Endodermal cell (in vitro differentiated cells): ENCODE measurements at regions not wholly inside any gene's neighbourhood (a gene's known extent, or its start where the extent isn't known, plus 50 kb on each side); places are given as distances from the start of the nearest gene placed in this dataset.

ENCODE experiments used
- DNase-seq: peaks from one replicate; pipeline ENCODE4 v3.0.0-alpha.2; 2017
- H3K27ac ChIP-seq: 2 replicates; pipeline ENCODE4 v1.5.1; 2013; ENCODE audit warnings: mild to moderate bottlenecking, low read depth, low read length, moderate library complexity
- H3K27me3 ChIP-seq: 2 replicates; pipeline ENCODE4 v1.6.1; 2013; ENCODE audit warnings: mild to moderate bottlenecking, low read length, moderate library complexity; ENCODE audit not compliant: insufficient read depth, control insufficient read depth, poor library complexity, severe bottlenecking
- H3K36me3 ChIP-seq: 2 replicates; pipeline ENCODE4 v1.7.0; 2013; ENCODE audit warnings: mild to moderate bottlenecking, low read length, moderate library complexity; ENCODE audit not compliant: control insufficient read depth, insufficient read depth
- H3K4me1 ChIP-seq: one replicate; pipeline ENCODE4 v1.7.0; 2013; ENCODE audit warnings: low read length; ENCODE audit not compliant: control insufficient read depth, insufficient read depth
- H3K4me3 ChIP-seq: 2 replicates; pipeline ENCODE4 v1.5.1; 2013; ENCODE audit warnings: mild to moderate bottlenecking, low read length, moderate library complexity
- H3K9ac ChIP-seq: 2 replicates; pipeline ENCODE4 v1.6.1; 2013; ENCODE audit warnings: mild to moderate bottlenecking, low read length, moderate library complexity; ENCODE audit not compliant: poor library complexity, severe bottlenecking; ENCODE audit errors: extremely low read depth
- H3K9me3 ChIP-seq: 2 replicates; pipeline ENCODE4 v1.6.1; 2013; ENCODE audit warnings: mild to moderate bottlenecking, low read length, moderate library complexity; ENCODE audit not compliant: control insufficient read depth
- H3K27ac Mint-ChIP-seq: 2 replicates; pipeline ENCODE4 v1.8.0; 2020; ENCODE audit warnings: mixed read lengths
- H3K27me3 Mint-ChIP-seq: 2 replicates; pipeline ENCODE4 v1.8.0; 2021; ENCODE audit warnings: mild to moderate bottlenecking, mixed read lengths; ENCODE audit not compliant: insufficient read depth
- H3K36me3 Mint-ChIP-seq: 2 replicates; pipeline ENCODE4 v1.8.0; 2020; ENCODE audit warnings: low read depth, mixed read lengths
- H3K4me1 Mint-ChIP-seq: 2 replicates; pipeline ENCODE4 v1.8.0; 2020; ENCODE audit warnings: mixed read lengths
- H3K4me3 Mint-ChIP-seq: 2 replicates; pipeline ENCODE4 v1.8.0; 2020; ENCODE audit warnings: mild to moderate bottlenecking, moderate library complexity, mixed read lengths
- H3K9me3 Mint-ChIP-seq: 2 replicates; pipeline ENCODE4 v1.8.0; 2020; ENCODE audit warnings: mild to moderate bottlenecking, mixed read lengths
- CTCF ChIP-seq: fragments of 200-600 bp; sonication (generic); conservative IDR thresholded peaks from 2 replicates; pipeline ENCODE4 v1.5.0; 2021; ENCODE audit warnings: antibody characterized with exemption, mild to moderate bottlenecking
- WGBS, 2 experiments: methylation state at CpG; one replicate each; pipeline versions ENCODE4 v1.1.5 to v1.1.7; 2013; ENCODE audit warnings: missing lambda C conversion rate in 2 of 2, mixed read lengths in 1 of 2; ENCODE audit not compliant: insufficient coverage in 1 of 2, insufficient read length in 1 of 2; 5-methylcytosine and 5-hydroxymethylcytosine counted together

GRCh38 chr10:129075508-129075907 lies 391.5 kb upstream of the MGMT start:
- Histone ChIP-seq H3K9me3 (no peaks in the 10 kb centered on the region), H3K27me3 (no peaks in the 10 kb centered on the region), H3K27ac (no peak overlapping the region), H3K36me3 (no peaks in the 10 kb centered on the region), H3K4me1 (no peaks in the 10 kb centered on the region), H3K4me3 (no peak overlapping the region), H3K9ac (no peak overlapping the region)
- H3K9me3 Mint-ChIP-seq = peaks cover 9% of the 10 kb centered on the region
- H3K4me1 Mint-ChIP-seq = no peaks in the 10 kb centered on the region
- 97 to 100% methylated on average over 2 to 6 of the region's 6 CpGs for WGBS, 2 experiments
- no peak for TF ChIP-seq CTCF
- H3K4me3 Mint-ChIP-seq = no peak overlapping the region
- H3K27ac Mint-ChIP-seq = no peak overlapping the region
- H3K36me3 Mint-ChIP-seq = no peaks in the 10 kb centered on the region
- no peak for DNase-seq
- no peaks in the 10 kb centered on the region for H3K27me3 Mint-ChIP-seq

DNA sequence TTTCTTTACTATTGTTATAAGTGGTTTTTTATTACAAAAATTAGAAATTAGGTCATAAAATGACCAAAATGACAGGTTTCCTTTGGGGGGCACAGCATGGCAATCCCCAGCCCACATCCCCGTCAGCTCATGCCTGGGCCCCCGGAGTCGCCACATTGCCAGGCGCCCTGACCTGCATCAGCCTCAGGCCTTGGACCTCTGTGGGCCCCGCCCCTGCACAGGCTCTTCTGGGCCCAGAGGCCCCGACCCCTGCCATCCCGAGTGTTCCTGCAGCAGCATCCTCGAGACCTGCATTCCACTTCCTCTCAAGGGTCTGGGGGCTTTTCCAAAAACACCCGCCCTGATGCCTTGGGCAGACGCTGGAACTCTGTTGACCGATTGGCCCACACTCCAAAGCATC lies 391.1 kb upstream of the MGMT start:
- Histone ChIP-seq H3K4me3 (no peak overlapping the region), H3K27ac (no peak overlapping the region), H3K4me1 (no peaks in the 10 kb centered on the region), H3K27me3 (no peaks in the 10 kb centered on the region), H3K9me3 (no peaks in the 10 kb centered on the region), H3K9ac (no peak overlapping the region), H3K36me3 (no peaks in the 10 kb centered on the region)
- no peak overlapping the region for H3K4me3 Mint-ChIP-seq
- peaks cover 11% of the 10 kb centered on the region for H3K9me3 Mint-ChIP-seq
- H3K36me3 Mint-ChIP-seq = no peaks in the 10 kb centered on the region
- H3K4me1 Mint-ChIP-seq = no peaks in the 10 kb centered on the region
- no peak for TF ChIP-seq CTCF
- WGBS, 2 experiments = 90 to 94% methylated on average over 7 to 11 of the region's 11 CpGs
- no peak overlapping the region for H3K27ac Mint-ChIP-seq
- DNase-seq = no peak
- no peaks in the 10 kb centered on the region for H3K27me3 Mint-ChIP-seq

DNA sequence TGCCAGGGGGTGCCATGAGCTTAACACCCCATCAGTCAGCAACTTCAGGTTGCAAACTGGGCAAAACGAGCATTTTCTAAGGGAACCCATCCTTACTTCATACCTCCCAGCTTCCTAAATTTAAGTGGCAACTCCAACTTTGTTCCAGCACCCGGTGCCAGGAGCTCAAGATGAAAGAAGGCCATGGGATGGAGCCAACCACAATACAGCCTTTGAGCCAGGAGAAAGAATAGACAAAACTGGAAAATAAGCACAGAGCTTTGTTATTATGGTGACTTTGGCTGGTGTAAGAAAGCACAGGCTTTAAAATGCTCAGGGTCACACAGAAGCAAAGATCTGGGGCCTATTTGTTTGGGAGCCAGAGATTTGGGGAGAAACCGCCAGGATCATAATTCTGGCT lies 388.7 kb upstream of the MGMT start:
- Mint-ChIP-seq H3K36me3 (no peaks in the 10 kb centered on the region), H3K9me3 (peaks cover 10% of the 10 kb centered on the region), H3K27ac (no peak overlapping the region), H3K4me1 (no peaks in the 10 kb centered on the region), H3K4me3 (no peak overlapping the region), H3K27me3 (no peaks in the 10 kb centered on the region)
- Histone ChIP-seq H3K9ac (no peak overlapping the region), H3K27ac (no peak overlapping the region), H3K36me3 (no peaks in the 10 kb centered on the region), H3K4me3 (no peak overlapping the region), H3K27me3 (no peaks in the 10 kb centered on the region), H3K4me1 (no peaks in the 10 kb centered on the region), H3K9me3 (no peaks in the 10 kb centered on the region)
- no peak for TF ChIP-seq CTCF
- DNase-seq = no peak
- WGBS, 2 experiments = 89 to 100% methylated on average over 1 to 3 of the region's 3 CpGs
